ENCODE measurements at regions not wholly inside any gene's neighbourhood (a gene's known extent, or its start where the extent isn't known, plus 50 kb on each side); places are given as distances from the start of the nearest gene placed in this dataset.

GRCh38 chr3:153768561-153769469, 352.4 kb upstream of the ARHGEF26 start:
- no peaks in the 10 kb centered on the region for H3K27me3 ChIP-seq
- peak; percentile 77 for ATAC-seq
- no peaks in the 10 kb centered on the region for H3K36me3 ChIP-seq (replicated peaks in 1 of 2; ENCODE audit: insufficient read depth in 1 of 2, low read depth in 2 of 2)
- no peak for TF ChIP-seq POLR2A (IDR thresholded peaks at IDR 0.05)
- TF ChIP-seq, protein P1, sequence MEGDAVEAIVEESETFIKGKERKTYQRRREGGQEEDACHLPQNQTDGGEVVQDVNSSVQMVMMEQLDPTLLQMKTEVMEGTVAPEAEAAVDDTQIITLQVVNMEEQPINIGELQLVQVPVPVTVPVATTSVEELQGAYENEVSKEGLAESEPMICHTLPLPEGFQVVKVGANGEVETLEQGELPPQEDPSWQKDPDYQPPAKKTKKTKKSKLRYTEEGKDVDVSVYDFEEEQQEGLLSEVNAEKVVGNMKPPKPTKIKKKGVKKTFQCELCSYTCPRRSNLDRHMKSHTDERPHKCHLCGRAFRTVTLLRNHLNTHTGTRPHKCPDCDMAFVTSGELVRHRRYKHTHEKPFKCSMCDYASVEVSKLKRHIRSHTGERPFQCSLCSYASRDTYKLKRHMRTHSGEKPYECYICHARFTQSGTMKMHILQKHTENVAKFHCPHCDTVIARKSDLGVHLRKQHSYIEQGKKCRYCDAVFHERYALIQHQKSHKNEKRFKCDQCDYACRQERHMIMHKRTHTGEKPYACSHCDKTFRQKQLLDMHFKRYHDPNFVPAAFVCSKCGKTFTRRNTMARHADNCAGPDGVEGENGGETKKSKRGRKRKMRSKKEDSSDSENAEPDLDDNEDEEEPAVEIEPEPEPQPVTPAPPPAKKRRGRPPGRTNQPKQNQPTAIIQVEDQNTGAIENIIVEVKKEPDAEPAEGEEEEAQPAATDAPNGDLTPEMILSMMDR (IDR thresholded peaks at IDR 0.05) = peak; percentile 67 to 77 (median 72)
- whole genome bisulfite sequencing, 2 donors = 32 to 46% methylated on average over 4 to 5 of the region's 5 CpGs
- H3K4me3 ChIP-seq = no peak overlapping the region
- H3K4me1 ChIP-seq = no peaks in the 10 kb centered on the region
- H3K9me3 ChIP-seq = no peaks in the 10 kb centered on the region
- H3K27ac ChIP-seq = no peak overlapping the region
- peak; percentile 21 to 56 (median 42) for DNase-seq
- intact Hi-C loops (cut with DNase I) = loop anchor here (10.0 kb wide), 1 partner anchor 724 kb away; no protein-coding TSS in a partner anchor

DNA sequence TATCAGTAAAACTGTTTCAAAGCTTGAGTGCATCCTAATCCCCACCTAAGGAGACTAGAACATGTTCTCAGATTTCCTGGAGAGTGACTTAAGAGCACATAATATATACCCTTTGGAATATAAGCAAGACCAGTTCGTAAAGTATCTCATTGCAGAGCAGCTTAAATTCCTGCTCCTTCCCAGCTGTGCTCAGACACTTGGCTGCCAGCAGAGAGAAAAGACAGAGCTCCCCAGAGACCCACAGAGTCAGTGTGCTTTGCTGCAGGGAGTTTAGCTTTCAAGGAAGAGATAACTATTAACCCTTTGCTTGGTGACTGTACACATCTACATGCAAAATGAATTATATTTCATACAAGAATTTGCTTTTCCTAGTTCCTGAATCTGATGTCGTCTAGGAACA, 338.1 kb upstream of the ARHGEF26 start:
- no peak for ATAC-seq
- H3K4me3 ChIP-seq = no peak overlapping the region
- H3K27ac ChIP-seq = no peak overlapping the region
- H3K27me3 ChIP-seq = no peaks in the 10 kb centered on the region
- H3K9me3 ChIP-seq = no peaks in the 10 kb centered on the region
- no peaks in the 10 kb centered on the region for H3K4me1 ChIP-seq
- H3K36me3 ChIP-seq (replicated peaks in 1 of 2; ENCODE audit: insufficient read depth in 1 of 2, low read depth in 2 of 2) = no peaks in the 10 kb centered on the region
- no peak for DNase-seq
- TF ChIP-seq, protein P1 (IDR thresholded peaks at IDR 0.05) = no peak
- no peak for TF ChIP-seq POLR2A (IDR thresholded peaks at IDR 0.05)
- WGBS, 2 donors = 26 to 40% methylated on average over 2 of the region's 2 CpGs
- intact Hi-C loops (cut with DNase I) = no loop called here

GRCh38 chr3:153783741-153784480, 337.3 kb upstream of the ARHGEF26 start:
- Histone ChIP-seq H3K27me3 (no peaks in the 10 kb centered on the region), H3K9me3 (no peaks in the 10 kb centered on the region), H3K27ac (no peak overlapping the region), H3K36me3 (replicated peaks in 1 of 2; ENCODE audit: insufficient read depth in 1 of 2, low read depth in 2 of 2) (no peaks in the 10 kb centered on the region), H3K4me3 (no peak overlapping the region), H3K4me1 (no peaks in the 10 kb centered on the region)
- intact Hi-C loops (cut with DNase I) = no loop called here
- no peak for DNase-seq
- no peak for ATAC-seq
- 24 to 31% methylated on average over 3 of the region's 3 CpGs for WGBS, 2 donors
- TF ChIP-seq, protein P1 (IDR thresholded peaks at IDR 0.05) = no peak
- TF ChIP-seq POLR2A (IDR thresholded peaks at IDR 0.05) = no peak

DNA sequence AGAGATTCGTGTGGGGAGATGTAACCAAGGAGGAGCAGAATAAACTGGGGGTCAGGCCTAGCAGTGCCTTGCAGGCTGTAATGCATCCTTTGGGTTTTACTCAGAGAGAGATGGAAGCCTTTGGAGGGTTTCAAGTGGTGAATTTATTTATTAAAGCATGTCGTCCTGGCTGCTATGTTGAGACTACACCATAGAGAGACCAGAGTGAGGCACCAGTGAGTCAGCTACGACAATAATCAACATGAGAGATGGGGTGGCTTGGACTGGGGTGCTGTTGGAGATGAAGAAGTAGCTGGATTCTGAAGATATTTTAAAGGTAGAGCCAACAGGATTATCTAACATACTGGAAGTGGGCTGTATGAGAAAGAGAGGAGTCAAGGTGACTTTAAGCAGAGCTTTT, 335.3 kb upstream of the ARHGEF26 start:
- no peak for DNase-seq

More for the DNA sequence above, 335.3 kb upstream of the ARHGEF26 start:
- ATAC-seq = no peak
- Histone ChIP-seq H3K4me3 (no peak overlapping the region), H3K4me1 (no peaks in the 10 kb centered on the region), H3K9me3 (no peaks in the 10 kb centered on the region), H3K27ac (no peak overlapping the region), H3K36me3 (replicated peaks in 1 of 2; ENCODE audit: insufficient read depth in 1 of 2, low read depth in 2 of 2) (no peaks in the 10 kb centered on the region), H3K27me3 (no peaks in the 10 kb centered on the region)
- TF ChIP-seq, protein P1 (IDR thresholded peaks at IDR 0.05) = no peak
- TF ChIP-seq POLR2A (IDR thresholded peaks at IDR 0.05) = no peak
- intact Hi-C loops (cut with DNase I) = no loop called here
- 62 to 73% methylated on average over 3 of the region's 3 CpGs for WGBS, 2 donors

All from body of pancreas (tissue), 4 donors.